ENCODE measurements at regions not wholly inside any gene's neighbourhood (a gene's known extent, or its start where the extent isn't known, plus 50 kb on each side); places are given as distances from the start of the nearest gene placed in this dataset.

DNA sequence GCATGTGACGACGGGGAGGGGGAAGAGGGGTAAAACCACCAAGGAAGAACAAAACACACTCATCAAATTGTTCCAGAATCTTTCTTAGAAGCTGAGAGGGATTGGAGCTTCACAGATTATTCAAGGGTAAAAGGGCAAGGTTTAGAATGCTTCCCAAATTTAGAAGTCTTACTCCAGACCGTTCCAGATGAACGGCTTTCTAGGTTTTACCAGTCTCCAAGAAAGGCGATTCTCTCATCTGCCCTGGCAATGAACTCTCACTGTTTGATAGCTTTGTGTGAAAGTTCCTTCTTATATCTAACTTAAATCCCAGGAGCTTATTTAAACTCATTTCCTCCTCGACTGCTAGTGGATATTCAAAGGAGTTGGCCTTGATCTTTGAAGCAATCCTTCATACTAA is 124.3 kb upstream of the PRICKLE2 start:
- TF ChIP-seq E2F1 (CRISPR knock-in tag; IDR thresholded peaks at IDR 0.05) = no peak
- no peak for TF ChIP-seq IRF2 (CRISPR knock-in tag; IDR thresholded peaks at IDR 0.05)
